ENCODE measurements at regions not wholly inside any gene's neighbourhood (a gene's known extent, or its start where the extent isn't known, plus 50 kb on each side); places are given as distances from the start of the nearest gene placed in this dataset.

GRCh38 chr2:217448860-217449259 lies 553.9 kb downstream of the TNS1 start:
- DNase-seq = no peak
- H3K4me3 ChIP-seq (ENCODE audit: low read depth, low read length) = no peak overlapping the region
- TF ChIP-seq CTCF (IDR thresholded peaks at IDR 0.05; ENCODE audit: low read depth, low read length, missing control alignments) = no peak
- no peaks in the 10 kb centered on the region for H3K27me3 ChIP-seq (replicated peaks)
- H3K36me3 ChIP-seq (replicated peaks) = no peaks in the 10 kb centered on the region
- in situ Hi-C loops (cut with HindIII; ENCODE audit: low pct_ligation_motif_present, low sequenced_read_pairs) = no loop called here
- H3K27ac ChIP-seq = no peak overlapping the region

GRCh38 chr2:217445723-217446122 lies 557.1 kb downstream of the TNS1 start:
- no peaks in the 10 kb centered on the region for H3K27me3 ChIP-seq (replicated peaks)
- in situ Hi-C loops (cut with HindIII; ENCODE audit: low pct_ligation_motif_present, low sequenced_read_pairs) = no loop called here
- H3K36me3 ChIP-seq (replicated peaks) = no peaks in the 10 kb centered on the region
- no peak for DNase-seq
- no peak overlapping the region for H3K27ac ChIP-seq
- TF ChIP-seq CTCF (IDR thresholded peaks at IDR 0.05; ENCODE audit: low read depth, low read length, missing control alignments) = no peak
- H3K4me3 ChIP-seq (ENCODE audit: low read depth, low read length) = no peak overlapping the region

- no peak for DNase-seq
- Histone ChIP-seq H3K27ac (no peak overlapping the region), H3K4me3 (ENCODE audit: low read depth, low read length) (no peak overlapping the region), H3K27me3 (replicated peaks) (no peaks in the 10 kb centered on the region), H3K36me3 (replicated peaks) (no peaks in the 10 kb centered on the region)
- in situ Hi-C loops (cut with HindIII; ENCODE audit: low pct_ligation_motif_present, low sequenced_read_pairs) = no loop called here
- no peak for TF ChIP-seq CTCF (IDR thresholded peaks at IDR 0.05; ENCODE audit: low read depth, low read length, missing control alignments)
These were observed 557.9 kb downstream of the TNS1 start for GRCh38 chr2:217444932-217445331.

GRCh38 chr2:217444509-217444908 lies 558.3 kb downstream of the TNS1 start:
- Histone ChIP-seq H3K36me3 (replicated peaks) (no peaks in the 10 kb centered on the region), H3K27ac (no peak overlapping the region), H3K4me3 (ENCODE audit: low read depth, low read length) (no peak overlapping the region), H3K27me3 (replicated peaks) (no peaks in the 10 kb centered on the region)
- in situ Hi-C loops (cut with HindIII; ENCODE audit: low pct_ligation_motif_present, low sequenced_read_pairs) = no loop called here
- DNase-seq = no peak
- no peak for TF ChIP-seq CTCF (IDR thresholded peaks at IDR 0.05; ENCODE audit: low read depth, low read length, missing control alignments)

- no peak for TF ChIP-seq CTCF (IDR thresholded peaks at IDR 0.05; ENCODE audit: low read depth, low read length, missing control alignments)
- Histone ChIP-seq H3K27ac (no peak overlapping the region), H3K36me3 (replicated peaks) (no peaks in the 10 kb centered on the region), H3K27me3 (replicated peaks) (no peaks in the 10 kb centered on the region), H3K4me3 (ENCODE audit: low read depth, low read length) (no peak overlapping the region)
- in situ Hi-C loops (cut with HindIII; ENCODE audit: low pct_ligation_motif_present, low sequenced_read_pairs) = no loop called here
- no peak for DNase-seq
These were observed 559.2 kb downstream of the TNS1 start for GRCh38 chr2:217443601-217444000.

- no peaks in the 10 kb centered on the region for H3K27me3 ChIP-seq (replicated peaks)
- H3K4me3 ChIP-seq (ENCODE audit: low read depth, low read length) = no peak overlapping the region
- in situ Hi-C loops (cut with HindIII; ENCODE audit: low pct_ligation_motif_present, low sequenced_read_pairs) = no loop called here
- H3K36me3 ChIP-seq (replicated peaks) = no peaks in the 10 kb centered on the region
- no peak for TF ChIP-seq CTCF (IDR thresholded peaks at IDR 0.05; ENCODE audit: low read depth, low read length, missing control alignments)
- DNase-seq = no peak
- H3K27ac ChIP-seq = no peak overlapping the region
These were observed 562.8 kb downstream of the TNS1 start for GRCh38 chr2:217440000-217440399.

Measured in brain microvascular endothelial cell (primary cell).